HepG2 (cell line): ENCODE measurements at regions not wholly inside any gene's neighbourhood (a gene's known extent, or its start where the extent isn't known, plus 50 kb on each side); places are given as distances from the start of the nearest gene placed in this dataset.

Experiments used
- ATAC-seq: fragments of 200-7000 bp; cut with Tn5 transposase; 3 replicates; pipeline ENCODE4 v1.9.1; 2020; ENCODE audit warnings: mild to moderate bottlenecking, moderate library complexity
- BruUV-seq: library from RNA; stranded (reverse); fragments of 400-500 nt; replicated peaks from 2 replicates; lab custom pipeline; 2021; lab: Mats Ljungman, UMichigan
- CTCF ChIA-PET: fragments of 300-600 bp; formaldehyde crosslinking; extraction: SDS; loops from one replicate; lab custom pipeline; 2021; ENCODE audit warnings: low total read pairs, inconsistent platforms, low intra/inter-chr PET ratio; lab: Yijun Ruan, JAX
- POLR2A ChIA-PET: fragments of 350-600 bp; sonication (Branson Sonifier 250); formaldehyde crosslinking; loops from one replicate; lab custom pipeline; 2020; ENCODE audit warnings: antibody characterized with exemption, inconsistent platforms; lab: Yijun Ruan, JAX
- DNase-seq: peaks from one replicate; pipeline ENCODE4 v3.0.0-alpha.2; 2015; ENCODE audit warnings: low spot score
- FAIRE-seq: peaks from 3 replicates; lab custom pipeline; 2011; peaks lifted over from hg19 to GRCh38; lab: Jason Lieb, UNC
- H2AFZ ChIP-seq: one replicate; pipeline ENCODE4 v1.6.1; 2011; ENCODE audit warnings: low read length, inconsistent platforms
- H3K27ac ChIP-seq: fragments of 300-600 bp; 3 replicates; pipeline ENCODE4 v1.8.0; 2011; ENCODE audit warnings: mixed run types, mild to moderate bottlenecking, mixed read lengths, low read length, inconsistent platforms; ENCODE audit not compliant: insufficient read depth; ENCODE audit errors: extremely low read length
- H3K27me3 ChIP-seq, 2 experiments: fragments of 200-600 bp in 1 of 2; 2 replicates in 1 of 2; 3 replicates in 1 of 2; pipeline versions ENCODE4 v1.6.0 to v1.8.0; 2011; ENCODE audit warnings: low read length in 2 of 2, mild to moderate bottlenecking in 2 of 2, moderate library complexity in 2 of 2, inconsistent platforms in 1 of 2; ENCODE audit not compliant: insufficient read depth in 2 of 2, control insufficient read depth in 1 of 2
- H3K36me3 ChIP-seq, 2 experiments: fragments of 200-600 bp in 1 of 2; replicated peaks in 1 of 2; 2 replicates in 1 of 2; 3 replicates in 1 of 2; pipeline versions ENCODE4 v1.5.1 to v1.8.0; 2011; ENCODE audit warnings: low read length in 2 of 2, inconsistent platforms in 1 of 2; ENCODE audit not compliant: insufficient read depth in 2 of 2, control insufficient read depth in 1 of 2
- H3K4me1 ChIP-seq: 2 replicates; pipeline ENCODE4 v1.5.1; 2012; ENCODE audit warnings: low read length, inconsistent platforms; ENCODE audit not compliant: insufficient read depth
- H3K4me2 ChIP-seq: 2 replicates; pipeline ENCODE4 v1.6.0; 2011; ENCODE audit warnings: low read depth, low read length, inconsistent platforms
- H3K4me3 ChIP-seq, 3 experiments: fragments of 200-600 bp in 1 of 3; sonication (generic), shearing (Covaris generic) in 1 of 3; replicated peaks in 1 of 3; 2 replicates each; pipeline ENCODE4 v1.5.1; 2011 to 2016; ENCODE audit warnings: low read length in 3 of 3, inconsistent platforms in 2 of 3, low read depth in 2 of 3, mild to moderate bottlenecking in 2 of 3, control low read depth in 1 of 3, mixed read lengths in 1 of 3; ENCODE audit not compliant: insufficient read depth in 1 of 3
- H3K79me2 ChIP-seq: one replicate; pipeline ENCODE4 v1.6.1; 2011; ENCODE audit warnings: low read length, inconsistent platforms; ENCODE audit not compliant: insufficient read depth
- H3K9ac ChIP-seq: 2 replicates; pipeline ENCODE4 v1.6.0; 2011; ENCODE audit warnings: mild to moderate bottlenecking, low read depth, low read length, inconsistent platforms; ENCODE audit not compliant: insufficient read depth
- H3K9me3 ChIP-seq: 2 replicates; pipeline ENCODE4 v1.5.1; 2012; ENCODE audit warnings: mild to moderate bottlenecking, low read length
- H4K20me1 ChIP-seq: 2 replicates; pipeline ENCODE4 v1.6.0; 2011; ENCODE audit warnings: inconsistent platforms, mild to moderate bottlenecking, low read length, moderate library complexity; ENCODE audit not compliant: insufficient read depth
- AKAP8 ChIP-seq: sonication (generic); formaldehyde crosslinking; IDR thresholded peaks from 2 replicates; pipeline ENCODE4 v1.5.1; 2020; ENCODE audit warnings: mild to moderate bottlenecking, missing genetic modification reagents
- ATF7 ChIP-seq, 2 experiments: fragments of 450-650 bp in 1 of 2; sonication (generic) in 1 of 2; formaldehyde crosslinking in 1 of 2; IDR thresholded peaks; 2 replicates each; pipeline versions ENCODE4 v1.4.0 to v1.6.1; 2016 to 2020; ENCODE audit warnings: antibody characterized with exemption in 1 of 2, mild to moderate bottlenecking in 1 of 2, missing genetic modification reagents in 1 of 2
- CBX2 ChIP-seq, 2 experiments: fragments of 200-600 bp in 1 of 2; sonication (generic); formaldehyde crosslinking in 1 of 2; IDR thresholded peaks; 2 replicates each; pipeline versions ENCODE4 v1.7.0 to v1.8.1; 2018 to 2022; ENCODE audit warnings: low read depth in 2 of 2, low read length in 1 of 2, mild to moderate bottlenecking in 1 of 2, missing genetic modification reagents in 1 of 2
- CENPT ChIP-seq: sonication (generic); formaldehyde crosslinking; IDR thresholded peaks from 2 replicates; pipeline ENCODE4 v1.8.0; 2022; ENCODE audit warnings: low read depth, mild to moderate bottlenecking, moderate library complexity, missing genetic modification reagents
- FOXM1 ChIP-seq: sonication (generic); formaldehyde crosslinking; IDR thresholded peaks from 2 replicates; pipeline ENCODE4 v1.5.0; 2020; ENCODE audit warnings: missing genetic modification reagents
- MED8 ChIP-seq: sonication (generic); formaldehyde crosslinking; IDR thresholded peaks from 2 replicates; pipeline ENCODE4 v1.8.1; 2023; ENCODE audit warnings: mild to moderate bottlenecking, missing genetic modification reagents; ENCODE audit not compliant: insufficient replicate concordance
- NFE2 ChIP-seq: sonication (generic); formaldehyde crosslinking; IDR thresholded peaks from 2 replicates; pipeline ENCODE4 v1.4.0; 2020; ENCODE audit warnings: missing genetic modification reagents
- NFIC ChIP-seq: IDR thresholded peaks from 2 replicates; pipeline ENCODE4 v1.6.1; 2012; ENCODE audit warnings: mild to moderate bottlenecking, low read length, inconsistent platforms
- PAF1 ChIP-seq: IDR thresholded peaks from 2 replicates; pipeline ENCODE4 v1.6.1; 2016; ENCODE audit warnings: missing genetic modification reagents, missing compliant biosample characterization
- RAD21 ChIP-seq: fragments of 450-650 bp; formaldehyde crosslinking; IDR thresholded peaks from 2 replicates; pipeline ENCODE4 v1.5.0; 2020; ENCODE audit warnings: mild to moderate bottlenecking
- THRA ChIP-seq: sonication (generic); formaldehyde crosslinking; IDR thresholded peaks from 2 replicates; pipeline ENCODE4 v1.4.0; 2020; ENCODE audit warnings: missing genetic modification reagents, borderline replicate concordance
- ZNF256 ChIP-seq: sonication (generic); formaldehyde crosslinking; conservative IDR thresholded peaks from 2 replicates; pipeline ENCODE4 v1.4.0; 2020; ENCODE audit warnings: missing genetic modification reagents
- ZNF264 ChIP-seq: sonication (generic); formaldehyde crosslinking; IDR thresholded peaks from 2 replicates; pipeline ENCODE4 v1.4.0; 2020; ENCODE audit warnings: missing genetic modification reagents
- ZNF788 ChIP-seq: sonication (generic); formaldehyde crosslinking; IDR thresholded peaks from 2 replicates; pipeline ENCODE4 v1.5.0; 2020; ENCODE audit warnings: mild to moderate bottlenecking, missing genetic modification reagents, borderline replicate concordance
- WGBS: methylation state at CpG from one replicate; pipeline ENCODE4 v1.1.6; 2017; ENCODE audit warnings: low lambda C conversion rate; 5-methylcytosine and 5-hydroxymethylcytosine counted together
- in situ Hi-C: cut with HindIII; loops from 2 replicates; pipeline ENCODE4 v1.10.0; 2017; ENCODE audit warnings: low pct_unique_long_range_greater_than_20kb; ENCODE audit not compliant: extremely low pct_ligation_motif_present
- intact Hi-C: fragments of 100-400 bp; cut with micrococcal nuclease; formaldehyde crosslinking; loops from one replicate; pipeline ENCODE4 v1.10.0; 2022; ENCODE audit not compliant: unreplicated experiment
- TF ChIP-seq, protein P1 (sequence below): sonication (generic); formaldehyde crosslinking; IDR thresholded peaks from 2 replicates; pipeline ENCODE4 v1.4.0; 2020; ENCODE audit warnings: missing genetic modification reagents
- TF ChIP-seq, protein P2 (sequence below): sonication (generic); formaldehyde crosslinking; IDR thresholded peaks from 2 replicates; pipeline ENCODE4 v1.5.0; 2020; ENCODE audit warnings: missing genetic modification reagents
- TF ChIP-seq, protein P3 (sequence below): sonication (generic); formaldehyde crosslinking; IDR thresholded peaks from 2 replicates; pipeline ENCODE4 v1.9.0; 2022; ENCODE audit warnings: low read depth, missing genetic modification reagents

- DNase-seq, result no peak
- H3K79me2 ChIP-seq, result no peaks in the 10 kb centered on the region
- no peak overlapping the region for H3K4me3 ChIP-seq
- H3K27ac ChIP-seq, result no peak overlapping the region
- no peak overlapping the region for H2AFZ ChIP-seq
- FAIRE-seq, result no peak
- no peaks in the 10 kb centered on the region for H3K27me3 ChIP-seq
- no peaks in the 10 kb centered on the region for H3K4me1 ChIP-seq
- H4K20me1 ChIP-seq, result no peaks in the 10 kb centered on the region
- intact Hi-C loops (no loop called here), in situ Hi-C loops (no loop called here)
- ChIA-PET POLR2A (no interaction called here), CTCF (no interaction called here)
- TF ChIP-seq FOXM1 (CRISPR knock-in tag) (no peak), ZNF256 (CRISPR knock-in tag) (no peak), THRA (no peak), PAF1 (CRISPR knock-in tag) (no peak), ZNF788 (CRISPR knock-in tag) (no peak), CBX2 (IDR thresholded peaks at IDR 0.05; ENCODE audit: low read depth, low read length) (no peak), CBX2 (CRISPR knock-in tag; IDR thresholded peaks at IDR 0.05; ENCODE audit: low read depth) (no peak), MED8 (CRISPR knock-in tag) (no peak), NFE2 (CRISPR knock-in tag) (no peak), ZNF264 (CRISPR knock-in tag) (no peak), RAD21 (CRISPR knock-in tag) (no peak), NFIC (no peak), CENPT (CRISPR knock-in tag) (no peak), AKAP8 (no peak), ATF7 (IDR thresholded peaks at IDR 0.05) (no peak), ATF7 (CRISPR knock-in tag; IDR thresholded peaks at IDR 0.05) (no peak)
- TF ChIP-seq, protein P1, sequence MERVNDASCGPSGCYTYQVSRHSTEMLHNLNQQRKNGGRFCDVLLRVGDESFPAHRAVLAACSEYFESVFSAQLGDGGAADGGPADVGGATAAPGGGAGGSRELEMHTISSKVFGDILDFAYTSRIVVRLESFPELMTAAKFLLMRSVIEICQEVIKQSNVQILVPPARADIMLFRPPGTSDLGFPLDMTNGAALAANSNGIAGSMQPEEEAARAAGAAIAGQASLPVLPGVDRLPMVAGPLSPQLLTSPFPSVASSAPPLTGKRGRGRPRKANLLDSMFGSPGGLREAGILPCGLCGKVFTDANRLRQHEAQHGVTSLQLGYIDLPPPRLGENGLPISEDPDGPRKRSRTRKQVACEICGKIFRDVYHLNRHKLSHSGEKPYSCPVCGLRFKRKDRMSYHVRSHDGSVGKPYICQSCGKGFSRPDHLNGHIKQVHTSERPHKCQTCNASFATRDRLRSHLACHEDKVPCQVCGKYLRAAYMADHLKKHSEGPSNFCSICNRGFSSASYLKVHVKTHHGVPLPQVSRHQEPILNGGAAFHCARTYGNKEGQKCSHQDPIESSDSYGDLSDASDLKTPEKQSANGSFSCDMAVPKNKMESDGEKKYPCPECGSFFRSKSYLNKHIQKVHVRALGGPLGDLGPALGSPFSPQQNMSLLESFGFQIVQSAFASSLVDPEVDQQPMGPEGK, result no peak
- TF ChIP-seq, protein P2, sequence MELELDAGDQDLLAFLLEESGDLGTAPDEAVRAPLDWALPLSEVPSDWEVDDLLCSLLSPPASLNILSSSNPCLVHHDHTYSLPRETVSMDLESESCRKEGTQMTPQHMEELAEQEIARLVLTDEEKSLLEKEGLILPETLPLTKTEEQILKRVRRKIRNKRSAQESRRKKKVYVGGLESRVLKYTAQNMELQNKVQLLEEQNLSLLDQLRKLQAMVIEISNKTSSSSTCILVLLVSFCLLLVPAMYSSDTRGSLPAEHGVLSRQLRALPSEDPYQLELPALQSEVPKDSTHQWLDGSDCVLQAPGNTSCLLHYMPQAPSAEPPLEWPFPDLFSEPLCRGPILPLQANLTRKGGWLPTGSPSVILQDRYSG (CRISPR knock-in tag), result no peak
- TF ChIP-seq, protein P3, sequence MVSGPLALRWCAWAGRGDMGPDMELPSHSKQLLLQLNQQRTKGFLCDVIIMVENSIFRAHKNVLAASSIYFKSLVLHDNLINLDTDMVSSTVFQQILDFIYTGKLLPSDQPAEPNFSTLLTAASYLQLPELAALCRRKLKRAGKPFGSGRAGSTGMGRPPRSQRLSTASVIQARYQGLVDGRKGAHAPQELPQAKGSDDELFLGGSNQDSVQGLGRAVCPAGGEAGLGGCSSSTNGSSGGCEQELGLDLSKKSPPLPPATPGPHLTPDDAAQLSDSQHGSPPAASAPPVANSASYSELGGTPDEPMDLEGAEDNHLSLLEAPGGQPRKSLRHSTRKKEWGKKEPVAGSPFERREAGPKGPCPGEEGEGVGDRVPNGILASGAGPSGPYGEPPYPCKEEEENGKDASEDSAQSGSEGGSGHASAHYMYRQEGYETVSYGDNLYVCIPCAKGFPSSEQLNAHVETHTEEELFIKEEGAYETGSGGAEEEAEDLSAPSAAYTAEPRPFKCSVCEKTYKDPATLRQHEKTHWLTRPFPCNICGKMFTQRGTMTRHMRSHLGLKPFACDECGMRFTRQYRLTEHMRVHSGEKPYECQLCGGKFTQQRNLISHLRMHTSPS, result no peak
- no peaks in the 10 kb centered on the region for H3K36me3 ChIP-seq
- H3K9me3 ChIP-seq, result peaks cover 11% of the 10 kb centered on the region
- ATAC-seq, result no peak
- BruUV-seq, result no TSS peak
- H3K4me2 ChIP-seq, result no peak overlapping the region
- H3K9ac ChIP-seq, result no peak overlapping the region
- WGBS, result 0% methylated on average over 1 of the region's 1 CpG
These were observed 87.9 kb upstream of the NPY2R start for GRCh38 chr4:155120536-155120935.
